ENCODE measurements at regions not wholly inside any gene's neighbourhood (a gene's known extent, or its start where the extent isn't known, plus 50 kb on each side); places are given as distances from the start of the nearest gene placed in this dataset.

DNA sequence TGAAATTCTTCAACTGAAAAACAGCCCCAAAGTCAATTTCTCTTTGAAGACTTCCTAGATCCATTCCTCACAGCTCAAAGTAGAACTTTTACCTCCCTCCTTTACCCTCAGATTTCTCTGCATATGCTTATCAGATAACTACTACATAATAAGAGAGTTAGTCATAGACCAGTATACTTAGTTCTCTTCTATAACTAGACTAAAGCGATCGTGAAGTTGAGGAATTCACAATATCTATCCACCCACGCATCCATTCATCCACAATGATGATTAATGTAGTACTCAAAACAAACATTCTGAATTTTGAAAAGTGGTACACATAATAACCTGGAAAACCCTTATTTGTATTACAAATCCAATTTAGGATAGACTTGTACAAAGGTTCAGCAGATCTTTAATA lies 800.9 kb upstream of the TENM4 start:
- Histone ChIP-seq H3K27me3 (ENCODE audit: control insufficient read depth, insufficient read depth, low read length) (no peaks in the 10 kb centered on the region), H3K36me3 (ENCODE audit: control insufficient read depth in 2 of 3, insufficient read depth in 3 of 3, low read length in 3 of 3) (no peaks in the 10 kb centered on the region), H3K9me3 (ENCODE audit: control insufficient read depth in 2 of 3, insufficient read depth in 1 of 3, low read length in 3 of 3) (no peaks in the 10 kb centered on the region), H3K4me3 (ENCODE audit: low read length in 3 of 3) (no peak overlapping the region), H3K27ac (ENCODE audit: low read depth in 2 of 2, low read length in 2 of 2) (no peak overlapping the region), H3K4me1 (ENCODE audit: control insufficient read depth in 2 of 3, insufficient read depth in 2 of 3, low read depth in 1 of 3, low read length in 3 of 3) (no peaks in the 10 kb centered on the region), H3K9ac (ENCODE audit: low read length in 3 of 3) (no peak overlapping the region)
- FAIRE-seq (no peak), DNase-seq (no peak)
- intact Hi-C loops (cut with DNase I) = no loop called here
- TF ChIP-seq, protein P1, sequence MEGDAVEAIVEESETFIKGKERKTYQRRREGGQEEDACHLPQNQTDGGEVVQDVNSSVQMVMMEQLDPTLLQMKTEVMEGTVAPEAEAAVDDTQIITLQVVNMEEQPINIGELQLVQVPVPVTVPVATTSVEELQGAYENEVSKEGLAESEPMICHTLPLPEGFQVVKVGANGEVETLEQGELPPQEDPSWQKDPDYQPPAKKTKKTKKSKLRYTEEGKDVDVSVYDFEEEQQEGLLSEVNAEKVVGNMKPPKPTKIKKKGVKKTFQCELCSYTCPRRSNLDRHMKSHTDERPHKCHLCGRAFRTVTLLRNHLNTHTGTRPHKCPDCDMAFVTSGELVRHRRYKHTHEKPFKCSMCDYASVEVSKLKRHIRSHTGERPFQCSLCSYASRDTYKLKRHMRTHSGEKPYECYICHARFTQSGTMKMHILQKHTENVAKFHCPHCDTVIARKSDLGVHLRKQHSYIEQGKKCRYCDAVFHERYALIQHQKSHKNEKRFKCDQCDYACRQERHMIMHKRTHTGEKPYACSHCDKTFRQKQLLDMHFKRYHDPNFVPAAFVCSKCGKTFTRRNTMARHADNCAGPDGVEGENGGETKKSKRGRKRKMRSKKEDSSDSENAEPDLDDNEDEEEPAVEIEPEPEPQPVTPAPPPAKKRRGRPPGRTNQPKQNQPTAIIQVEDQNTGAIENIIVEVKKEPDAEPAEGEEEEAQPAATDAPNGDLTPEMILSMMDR (IDR thresholded peaks at IDR 0.05; ENCODE audit: borderline replicate concordance, extremely low read depth, insufficient read depth) = no peak

DNA sequence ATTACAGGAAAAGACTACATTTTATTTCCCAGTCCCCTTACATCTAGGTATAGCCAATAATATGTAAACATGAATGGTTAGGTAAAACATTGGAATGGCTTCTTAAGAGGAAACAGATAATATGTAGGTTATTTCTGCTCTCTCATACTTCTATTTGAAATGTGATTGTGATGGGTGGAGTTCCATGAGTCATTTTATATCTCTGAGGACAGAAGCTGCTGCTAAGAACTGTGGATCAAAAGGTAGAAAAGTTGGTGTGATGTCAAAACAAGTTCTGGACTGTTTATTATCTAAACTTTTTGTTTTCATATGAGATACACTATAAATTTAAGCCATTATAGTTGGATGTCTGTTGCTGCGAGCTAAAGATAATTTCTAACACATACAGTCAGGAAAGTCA lies 799.4 kb upstream of the TENM4 start:
- H3K27me3 ChIP-seq (ENCODE audit: control insufficient read depth, insufficient read depth, low read length) = no peaks in the 10 kb centered on the region
- TF ChIP-seq, protein P1 (IDR thresholded peaks at IDR 0.05; ENCODE audit: borderline replicate concordance, extremely low read depth, insufficient read depth) = no peak
- FAIRE-seq (no peak), DNase-seq (no peak)
- H3K4me1 ChIP-seq (ENCODE audit: control insufficient read depth in 2 of 3, insufficient read depth in 2 of 3, low read depth in 1 of 3, low read length in 3 of 3) = no peaks in the 10 kb centered on the region
- peaks cover 0 to 5% (median 0%) of the 10 kb centered on the region in 3 donors for H3K9me3 ChIP-seq (ENCODE audit: control insufficient read depth in 2 of 3, insufficient read depth in 1 of 3, low read length in 3 of 3)
- no peak overlapping the region for H3K27ac ChIP-seq (ENCODE audit: low read depth in 2 of 2, low read length in 2 of 2)
- intact Hi-C loops (cut with DNase I) = no loop called here
- H3K9ac ChIP-seq (ENCODE audit: low read length in 3 of 3) = no peak overlapping the region
- no peaks in the 10 kb centered on the region for H3K36me3 ChIP-seq (ENCODE audit: control insufficient read depth in 2 of 3, insufficient read depth in 3 of 3, low read length in 3 of 3)
- H3K4me3 ChIP-seq (ENCODE audit: low read length in 3 of 3) = no peak overlapping the region

DNA sequence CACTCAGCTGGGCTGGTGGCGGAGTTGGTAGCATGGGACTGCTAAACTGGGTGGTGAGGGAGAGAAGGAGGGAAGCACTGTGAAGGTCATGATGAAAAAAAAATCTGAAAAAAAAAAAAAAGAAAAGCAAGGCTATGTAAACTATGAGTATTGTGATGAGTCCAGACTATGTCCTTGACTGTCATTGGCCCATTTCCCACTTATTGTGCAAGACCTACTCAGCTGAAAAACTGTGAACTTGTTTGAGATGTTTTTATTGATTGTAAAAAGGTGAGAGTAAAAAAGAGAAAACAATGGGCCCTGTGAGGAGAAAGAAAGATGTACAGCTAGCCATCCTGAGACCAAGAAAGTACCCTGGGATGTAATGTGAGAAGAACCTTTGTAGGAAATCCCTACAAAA lies 798.4 kb upstream of the TENM4 start:
- peaks cover 0 to 11% (median 0%) of the 10 kb centered on the region in 3 donors for H3K9me3 ChIP-seq (ENCODE audit: control insufficient read depth in 2 of 3, insufficient read depth in 1 of 3, low read length in 3 of 3)
- DNase-seq = no peak

More for the DNA sequence above, 798.4 kb upstream of the TENM4 start:
- no peaks in the 10 kb centered on the region for H3K36me3 ChIP-seq (ENCODE audit: control insufficient read depth in 2 of 3, insufficient read depth in 3 of 3, low read length in 3 of 3)
- H3K9ac ChIP-seq (ENCODE audit: low read length in 3 of 3) = no peak overlapping the region
- no peak for FAIRE-seq
- no peak overlapping the region for H3K27ac ChIP-seq (ENCODE audit: low read depth in 2 of 2, low read length in 2 of 2)
- no peak overlapping the region for H3K4me3 ChIP-seq (ENCODE audit: low read length in 3 of 3)
- no peaks in the 10 kb centered on the region for H3K4me1 ChIP-seq (ENCODE audit: control insufficient read depth in 2 of 3, insufficient read depth in 2 of 3, low read depth in 1 of 3, low read length in 3 of 3)
- intact Hi-C loops (cut with DNase I) = no loop called here
- TF ChIP-seq, protein P1 (IDR thresholded peaks at IDR 0.05; ENCODE audit: borderline replicate concordance, extremely low read depth, insufficient read depth) = no peak
- no peaks in the 10 kb centered on the region for H3K27me3 ChIP-seq (ENCODE audit: control insufficient read depth, insufficient read depth, low read length)
